GM18498 (cell line): ENCODE measurements at regions not wholly inside any gene's neighbourhood (a gene's known extent, or its start where the extent isn't known, plus 50 kb on each side); places are given as distances from the start of the nearest gene placed in this dataset.
"Not testable (repeated sequence)": the region's sequence is repeated elsewhere in the genome, so short reads cannot be mapped to it uniquely, and the experiment has no call there.

Experiments
- ATAC-seq: cut with Tn5 transposase; IDR thresholded peaks from one replicate; pipeline ENCODE4 v1.9.1; 2021; ENCODE audit warnings: mild to moderate bottlenecking, moderate library complexity; ENCODE audit not compliant: unreplicated experiment

- ATAC-seq, result no peak
These were observed 129.3 kb downstream of the LNPK start for GRCh38 chr2:175872721-175873120.

GRCh38 chr2:175872005-175872348, 130.1 kb downstream of the LNPK start:
- no peak for ATAC-seq

GRCh38 chr2:175871331-175872004, 130.6 kb downstream of the LNPK start:
- ATAC-seq, result no peak

- ATAC-seq, result no peak
These were observed 136.4 kb downstream of the LNPK start for GRCh38 chr2:175865716-175866115.

GRCh38 chr2:175864137-175864850, 137.8 kb downstream of the LNPK start:
- no peak for ATAC-seq

GRCh38 chr2:175861958-175862357, 140.1 kb downstream of the LNPK start:
- ATAC-seq, result no peak

GRCh38 chr2:175855794-175856453, 146.1 kb downstream of the LNPK start:
- ATAC-seq, result no peak

GRCh38 chr2:175855236-175855635, 146.8 kb downstream of the LNPK start:
- no peak for ATAC-seq

GRCh38 chr2:175854665-175855064, 147.4 kb downstream of the LNPK start:
- ATAC-seq, result no peak

- no peak for ATAC-seq
These were observed 147.9 kb downstream of the LNPK start for GRCh38 chr2:175854129-175854528.

- no peak for ATAC-seq
These were observed 148.5 kb downstream of the LNPK start for GRCh38 chr2:175853616-175853890.

- no peak for ATAC-seq
These were observed 149.0 kb downstream of the LNPK start for GRCh38 chr2:175852879-175853615.

- ATAC-seq, result no peak
These were observed 154.9 kb downstream of the LNPK start for GRCh38 chr2:175847128-175847527.

- no peak for ATAC-seq
These were observed 157.9 kb downstream of the LNPK start for GRCh38 chr2:175844169-175844568.

GRCh38 chr2:175843625-175844024, 158.4 kb downstream of the LNPK start:
- ATAC-seq, result no peak

GRCh38 chr2:175842996-175843395, 159.1 kb downstream of the LNPK start:
- ATAC-seq, result no peak

GRCh38 chr2:175840765-175841164, 161.3 kb downstream of the LNPK start:
- not testable (repeated sequence) for ATAC-seq

- no peak for ATAC-seq
These were observed 161.8 kb downstream of the LNPK start for GRCh38 chr2:175840256-175840655.

GRCh38 chr2:175838979-175839378, 163.1 kb downstream of the LNPK start:
- ATAC-seq, result no peak

GRCh38 chr2:175837046-175837445, 165.0 kb downstream of the LNPK start:
- no peak for ATAC-seq

GRCh38 chr2:175836361-175836760, 165.7 kb downstream of the LNPK start:
- ATAC-seq, result no peak

GRCh38 chr2:175834477-175834876, 167.6 kb downstream of the LNPK start:
- ATAC-seq, result no peak
